Bronchial epithelial cell (primary cell): ENCODE measurements at regions not wholly inside any gene's neighbourhood (a gene's known extent, or its start where the extent isn't known, plus 50 kb on each side); places are given as distances from the start of the nearest gene placed in this dataset.

Experiments used
- DNase-seq: peaks from one replicate; pipeline ENCODE4 v3.0.0-alpha.2; 2010; ENCODE audit warnings: low read depth
- FAIRE-seq: peaks from 2 replicates; lab custom pipeline; 2011; peaks lifted over from hg19 to GRCh38; lab: Jason Lieb, UNC
- H3K27me3 ChIP-seq: 2 replicates; pipeline ENCODE4 v1.5.1; 2011; ENCODE audit warnings: low read length; ENCODE audit not compliant: control insufficient read depth, insufficient read depth
- H3K36me3 ChIP-seq: 2 replicates; pipeline ENCODE4 v1.5.1; 2011; ENCODE audit warnings: low read length; ENCODE audit not compliant: control insufficient read depth, insufficient read depth
- H3K4me3 ChIP-seq: 2 replicates; pipeline ENCODE4 v1.5.1; 2011; ENCODE audit warnings: mild to moderate bottlenecking, low read depth, low read length, control low read depth
- CTCF ChIP-seq: IDR thresholded peaks from 2 replicates; pipeline ENCODE4 v1.5.1; 2011; ENCODE audit warnings: mild to moderate bottlenecking, moderate library complexity, low read length, control low read depth, inconsistent platforms; ENCODE audit not compliant: insufficient read depth, severe bottlenecking

GRCh38 chr3:194833114-194833910, 147.6 kb downstream of the FAM43A start:
- no peak overlapping the region for H3K4me3 ChIP-seq
- FAIRE-seq (peak; percentile 68), DNase-seq (peak; percentile 17)
- H3K27me3 ChIP-seq = no peaks in the 10 kb centered on the region
- H3K36me3 ChIP-seq = no peaks in the 10 kb centered on the region
- no peak for TF ChIP-seq CTCF

GRCh38 chr3:194836661-194837060, 151.0 kb downstream of the FAM43A start:
- H3K36me3 ChIP-seq = no peaks in the 10 kb centered on the region
- H3K4me3 ChIP-seq = no peak overlapping the region
- FAIRE-seq (no peak), DNase-seq (no peak)
- no peaks in the 10 kb centered on the region for H3K27me3 ChIP-seq
- no peak for TF ChIP-seq CTCF

GRCh38 chr3:194837457-194838127, 151.9 kb downstream of the FAM43A start:
- Histone ChIP-seq H3K27me3 (no peaks in the 10 kb centered on the region), H3K36me3 (no peaks in the 10 kb centered on the region), H3K4me3 (no peak overlapping the region)
- FAIRE-seq = no peak
- no peak for DNase-seq
- no peak for TF ChIP-seq CTCF

GRCh38 chr3:194838236-194838635, 152.6 kb downstream of the FAM43A start:
- no peak for TF ChIP-seq CTCF
- FAIRE-seq (no peak), DNase-seq (no peak)
- H3K4me3 ChIP-seq = no peak overlapping the region
- H3K27me3 ChIP-seq = no peaks in the 10 kb centered on the region
- no peaks in the 10 kb centered on the region for H3K36me3 ChIP-seq

GRCh38 chr3:194840661-194841514, 155.2 kb downstream of the FAM43A start:
- Histone ChIP-seq H3K27me3 (no peaks in the 10 kb centered on the region), H3K36me3 (no peaks in the 10 kb centered on the region), H3K4me3 (no peak overlapping the region)
- no peak for FAIRE-seq
- TF ChIP-seq CTCF = no peak
- peak; percentile 12 for DNase-seq
